ENCODE measurements at regions not wholly inside any gene's neighbourhood (a gene's known extent, or its start where the extent isn't known, plus 50 kb on each side); places are given as distances from the start of the nearest gene placed in this dataset.

DNA sequence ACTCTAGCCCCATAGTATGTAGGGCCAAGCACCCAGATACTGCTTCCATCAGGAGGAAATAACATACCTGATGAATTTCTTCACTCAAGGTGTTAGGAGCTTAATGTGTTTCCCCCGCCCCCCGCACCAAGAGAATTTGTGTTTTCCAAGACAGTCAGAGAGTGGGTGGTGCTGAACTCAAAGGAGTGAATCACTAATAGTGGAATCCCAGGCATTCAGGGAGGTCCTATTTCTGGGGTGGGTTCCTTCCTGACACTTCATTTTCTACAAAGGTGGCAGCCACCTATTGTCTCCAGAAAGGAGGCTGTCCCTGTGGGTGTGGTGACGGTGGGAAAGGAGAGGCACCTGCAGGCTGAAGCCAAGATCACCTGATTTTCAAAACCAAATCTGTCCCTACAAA lies 50.8 kb upstream of the ELF5 start:
- no peak for DNase-seq

DNA sequence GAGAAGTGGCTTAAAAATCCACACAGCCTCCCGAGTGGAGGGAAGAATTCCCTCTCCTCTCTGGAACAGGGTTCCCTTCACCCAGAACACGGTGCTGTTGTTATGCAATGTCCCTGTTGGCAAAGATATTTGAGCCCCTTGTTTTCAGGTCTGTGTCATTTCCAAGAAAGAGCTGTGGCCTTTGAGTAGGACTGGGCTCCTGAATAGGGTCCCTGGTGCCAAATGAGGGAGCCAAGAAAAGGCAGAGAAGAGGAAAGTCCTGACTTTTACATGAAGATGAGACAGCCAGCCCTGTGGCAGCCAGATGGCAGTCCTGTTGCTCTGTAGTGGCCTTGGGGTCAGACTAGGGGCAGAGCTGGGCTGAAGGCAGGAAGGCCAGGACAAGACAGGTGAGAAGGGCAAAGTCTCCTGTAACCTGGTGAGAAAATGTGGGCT lies 51.2 kb upstream of the ELF5 start:
- DNase-seq, result no peak

DNA sequence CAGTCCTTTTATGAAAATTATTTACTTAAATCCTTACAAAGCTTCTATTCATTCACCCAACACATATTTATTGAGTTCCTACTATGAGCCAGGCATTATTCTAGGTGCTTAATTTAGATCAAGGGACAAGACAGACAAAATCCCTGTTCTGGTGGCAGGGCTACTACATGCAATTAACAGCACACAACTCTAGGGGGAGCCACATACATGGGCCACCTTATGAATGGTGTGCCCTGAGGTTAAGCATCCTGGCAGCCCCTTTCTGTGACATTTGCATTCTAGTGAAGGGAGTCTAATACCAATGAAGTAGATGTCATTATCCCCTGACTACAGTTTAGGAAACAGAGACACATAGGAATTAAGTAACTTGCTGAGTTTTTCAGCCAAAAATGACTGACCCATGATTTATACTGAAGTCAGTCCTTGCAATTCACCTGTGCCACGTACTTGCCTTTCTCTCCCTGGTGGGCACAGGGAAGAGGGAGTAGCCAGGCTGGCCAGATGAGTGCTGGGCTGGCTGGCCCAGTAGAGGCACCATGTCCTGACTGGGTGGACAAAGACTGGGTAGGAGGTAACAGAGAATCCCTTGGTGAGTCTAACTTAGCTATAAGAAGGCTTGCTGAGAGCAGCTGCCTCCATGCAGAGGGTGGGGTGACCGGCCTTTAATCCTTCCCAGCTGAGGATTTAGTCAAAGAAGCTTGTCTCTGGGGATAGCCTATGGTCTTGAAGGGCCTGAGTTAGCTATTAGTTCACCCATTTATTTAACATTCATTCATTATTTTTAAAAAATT lies 52.0 kb upstream of the ELF5 start:
- DNase-seq, result peak; percentile 38 to 82

DNA sequence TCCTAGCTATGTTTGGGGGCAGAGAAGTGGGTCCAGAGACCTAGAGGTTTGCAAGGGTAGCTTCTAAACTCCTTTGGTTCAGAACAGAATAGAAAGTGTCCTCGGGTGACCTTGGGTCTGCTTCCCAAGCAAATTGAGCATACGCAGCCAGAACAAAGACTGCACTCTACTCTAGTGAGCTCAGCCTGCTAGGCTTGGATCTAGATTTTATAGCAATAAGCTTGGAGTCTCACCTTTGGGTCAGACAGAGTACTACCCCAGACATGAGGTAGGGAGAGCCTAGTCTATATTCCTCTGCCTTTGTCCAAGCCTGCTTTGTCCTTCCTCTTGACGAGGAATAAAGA lies 52.6 kb upstream of the ELF5 start:
- DNase-seq, result no peak

DNA sequence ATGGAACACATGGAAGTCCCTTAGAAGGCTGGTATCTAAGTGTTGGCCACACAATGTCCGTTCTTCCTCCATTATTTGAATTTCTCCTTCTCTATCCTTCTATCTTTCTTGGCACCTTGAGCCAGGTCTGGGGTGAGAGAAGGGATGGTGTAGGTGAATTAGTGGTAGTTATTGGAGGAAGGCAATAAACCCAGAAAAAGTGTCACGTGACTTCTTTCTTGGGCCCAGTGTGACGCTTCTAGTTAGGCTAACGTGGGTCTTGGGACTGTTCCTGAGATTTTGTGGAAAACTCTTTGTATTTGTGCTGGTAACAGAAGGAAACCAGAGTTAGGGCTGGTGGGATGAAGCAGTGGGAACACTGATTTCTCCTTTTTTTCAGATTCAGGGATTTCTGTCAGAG lies 53.1 kb upstream of the ELF5 start:
- DNase-seq, result no peak

DNA sequence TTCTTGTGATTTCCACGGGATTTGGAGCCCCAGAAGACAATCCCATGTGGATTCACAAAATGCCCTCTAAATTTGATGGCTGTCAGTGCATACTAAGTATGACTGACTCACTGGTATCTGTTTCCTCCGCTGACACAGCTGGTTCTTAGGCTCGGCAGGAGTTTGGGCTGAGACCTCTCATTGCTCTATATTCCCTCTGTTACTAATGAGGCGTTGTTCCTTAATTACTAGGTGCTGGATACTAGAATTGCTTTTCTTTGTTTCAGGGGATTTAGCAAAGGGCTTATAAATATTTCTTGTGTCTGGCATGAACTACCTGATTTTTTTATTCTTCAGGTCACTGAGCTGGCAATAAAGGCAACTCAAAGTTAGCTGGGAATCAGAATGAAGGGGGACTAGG lies 53.2 kb upstream of the EHF start:
- DNase-seq, result no peak

DNA sequence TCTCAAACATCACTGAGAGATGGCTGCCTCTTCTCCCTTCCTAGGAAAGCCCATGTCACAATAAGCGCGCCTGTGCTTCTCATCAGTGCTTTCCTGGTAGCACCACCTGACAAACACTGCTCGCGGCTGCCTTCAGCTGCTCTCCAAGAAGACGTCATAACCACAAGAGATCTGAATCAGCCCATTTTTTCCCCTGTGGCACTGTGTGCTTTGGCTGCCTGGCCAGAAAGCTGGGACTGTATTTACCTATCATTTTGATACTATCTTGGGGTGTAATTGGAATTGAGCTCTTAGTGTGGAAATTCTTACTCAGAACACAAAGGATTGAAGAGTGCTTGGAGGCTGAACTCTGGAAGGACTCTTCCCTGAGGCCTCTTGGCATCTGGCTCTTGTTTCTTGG lies 50.3 kb upstream of the EHF start:
- no peak for DNase-seq

Data from NCI-H526 (cell line).